ENCODE measurements at regions not wholly inside any gene's neighbourhood (a gene's known extent, or its start where the extent isn't known, plus 50 kb on each side); places are given as distances from the start of the nearest gene placed in this dataset.

GRCh38 chr6:115720900-115721299, 339.8 kb downstream of the FRK start:
- DNase-seq (ENCODE audit: low spot score) = no peak

- no peak for DNase-seq (ENCODE audit: low spot score)
Observed at GRCh38 chr6:115717472-115717871, 343.2 kb downstream of the FRK start.

DNA sequence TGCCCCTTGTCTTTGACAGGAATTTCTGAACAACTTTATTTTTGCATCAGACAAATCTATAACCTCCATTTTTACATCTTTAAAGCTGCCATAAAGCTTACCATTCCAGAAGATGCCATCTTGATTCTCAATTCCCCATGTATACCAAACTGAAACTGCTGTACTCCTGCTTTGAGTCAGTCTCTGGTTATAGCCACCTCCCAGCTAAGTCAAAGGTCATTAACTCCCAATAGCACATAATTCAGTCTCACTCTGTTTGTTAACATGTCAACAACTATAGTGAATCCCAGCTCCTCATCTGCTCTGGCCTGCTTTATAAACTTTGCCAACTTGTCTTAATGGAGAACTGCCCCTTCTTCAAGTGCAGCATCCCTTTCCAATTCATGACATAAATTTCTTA, 343.6 kb downstream of the FRK start:
- no peak for DNase-seq (ENCODE audit: low spot score)

DNA sequence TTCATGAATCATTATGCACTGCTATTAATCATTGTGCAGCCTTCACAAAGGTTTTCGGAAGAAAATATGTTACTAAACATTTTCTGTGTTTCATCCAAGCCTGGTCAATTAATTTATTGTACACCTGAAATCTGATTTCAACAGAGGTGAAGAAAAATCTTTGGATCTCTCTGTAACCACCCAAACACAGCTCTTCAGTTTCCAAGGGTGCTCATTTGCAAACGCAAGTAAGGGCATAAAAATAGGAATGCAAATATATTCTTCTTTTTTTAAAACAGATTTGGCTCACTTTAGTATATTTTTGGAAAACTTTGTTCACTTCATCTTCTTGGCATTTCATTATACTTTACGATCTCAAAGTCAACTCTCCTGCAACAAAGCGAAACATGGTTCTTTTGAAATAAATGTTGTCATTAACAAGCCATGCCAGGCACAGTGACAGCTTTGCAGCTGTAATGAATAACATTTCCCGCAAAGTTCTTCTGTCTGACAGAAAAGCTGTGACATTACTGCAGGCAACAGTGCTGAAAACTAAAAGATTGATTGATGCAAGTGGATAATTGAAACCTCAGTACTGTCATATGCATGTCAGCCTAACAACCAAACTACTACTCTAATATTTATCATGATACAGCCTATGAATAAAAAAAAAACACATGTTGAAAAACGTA, 348.3 kb downstream of the FRK start:
- no peak for DNase-seq (ENCODE audit: low spot score)

DNA sequence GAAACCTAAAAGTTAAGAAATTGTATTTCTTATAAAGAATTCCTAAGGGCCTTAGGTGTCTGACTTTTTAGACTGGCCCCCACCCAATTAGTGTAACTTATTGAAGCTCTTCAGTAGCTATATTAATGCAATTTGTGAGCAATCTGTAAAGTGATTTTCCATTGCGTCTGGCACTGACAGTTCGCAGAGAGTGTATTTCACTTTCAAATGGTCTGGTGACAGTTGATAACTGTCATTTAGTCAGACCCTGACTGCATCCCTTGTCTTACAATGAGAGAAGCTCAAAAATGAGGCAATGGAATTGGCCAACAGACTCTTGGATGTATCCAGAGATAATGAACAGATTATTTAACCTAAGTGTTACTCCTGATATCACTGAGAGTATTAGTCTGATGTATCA, 351.8 kb downstream of the FRK start:
- DNase-seq (ENCODE audit: low spot score) = no peak

DNA sequence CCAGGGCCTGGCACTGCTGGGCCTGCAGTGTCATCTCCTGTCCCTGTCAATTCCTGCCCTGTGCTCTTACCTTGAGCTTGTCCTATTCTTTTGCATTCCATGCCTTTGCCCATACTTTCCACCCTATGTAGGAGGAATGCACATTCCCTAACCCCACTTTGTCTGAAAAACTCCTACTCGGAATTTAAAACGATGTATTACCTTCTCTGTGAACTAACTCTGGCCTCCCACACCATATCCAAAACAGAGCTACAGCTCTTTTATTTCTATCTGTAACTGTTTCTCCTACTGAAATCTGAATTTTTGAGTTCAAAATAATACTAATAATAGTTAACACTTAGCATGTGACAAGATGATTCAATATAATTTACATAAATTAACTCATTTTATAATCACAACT, 353.7 kb downstream of the FRK start:
- no peak for DNase-seq (ENCODE audit: low spot score)

DNA sequence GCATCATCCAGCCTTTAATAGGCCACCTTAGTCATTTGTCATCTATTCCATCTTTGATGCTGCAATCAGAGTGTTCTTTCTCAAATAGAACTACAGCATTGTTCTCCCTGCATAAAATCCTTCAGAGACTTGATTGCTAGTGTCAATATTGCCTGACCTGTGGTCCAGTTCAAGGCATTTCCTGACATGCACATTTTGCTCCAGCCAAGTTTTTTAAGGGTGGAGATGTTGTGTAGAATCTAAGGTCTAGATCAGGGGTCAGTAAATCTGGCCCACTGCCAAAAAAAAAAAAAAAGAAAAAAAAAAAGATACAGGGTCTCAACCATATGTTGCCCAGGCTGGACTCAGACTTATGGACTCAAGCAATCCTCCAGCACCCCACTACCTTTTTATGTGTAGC, 354.4 kb downstream of the FRK start:
- DNase-seq (ENCODE audit: low spot score) = no peak

DNA sequence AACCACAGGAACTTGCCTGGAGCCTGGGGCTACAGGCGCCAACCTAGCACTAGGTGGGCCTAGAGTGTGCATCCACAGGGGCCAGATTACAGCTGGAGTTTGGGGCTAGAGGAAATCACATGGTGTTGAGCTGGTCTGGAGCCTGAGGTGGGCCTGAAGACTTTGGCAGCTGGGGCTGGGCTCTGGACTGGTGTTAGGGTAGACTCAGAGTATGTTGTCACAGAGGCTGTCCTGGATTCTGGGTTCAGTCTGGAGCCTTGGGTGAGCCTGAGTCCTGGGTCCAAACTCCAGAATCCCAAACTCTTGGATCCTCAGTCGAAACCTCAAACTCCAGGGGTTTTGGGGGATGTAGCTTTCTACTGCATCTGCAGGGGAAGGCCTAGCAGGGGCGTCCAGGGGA, 356.7 kb downstream of the FRK start:
- no peak for DNase-seq (ENCODE audit: low spot score)

DNA sequence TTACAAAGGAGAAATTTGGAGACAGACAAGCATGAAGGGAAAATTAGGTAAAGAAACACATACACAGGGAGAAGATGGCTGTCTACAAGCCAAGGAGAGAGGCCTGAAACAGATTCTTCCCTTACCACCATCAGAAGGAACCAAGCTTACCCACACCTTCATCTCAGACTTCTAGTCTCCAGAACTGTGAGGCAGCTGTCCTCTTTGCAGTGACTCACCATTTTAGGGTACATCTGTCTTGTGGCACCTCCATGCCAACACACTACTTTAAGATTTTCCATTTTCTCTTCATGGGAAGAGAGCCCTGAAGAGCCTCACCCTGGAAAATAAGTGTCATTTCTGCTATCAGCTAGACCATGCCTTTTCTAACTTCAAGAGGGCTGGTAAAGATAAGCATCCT, 369.3 kb downstream of the FRK start:
- DNase-seq (ENCODE audit: low spot score) = no peak

DNA sequence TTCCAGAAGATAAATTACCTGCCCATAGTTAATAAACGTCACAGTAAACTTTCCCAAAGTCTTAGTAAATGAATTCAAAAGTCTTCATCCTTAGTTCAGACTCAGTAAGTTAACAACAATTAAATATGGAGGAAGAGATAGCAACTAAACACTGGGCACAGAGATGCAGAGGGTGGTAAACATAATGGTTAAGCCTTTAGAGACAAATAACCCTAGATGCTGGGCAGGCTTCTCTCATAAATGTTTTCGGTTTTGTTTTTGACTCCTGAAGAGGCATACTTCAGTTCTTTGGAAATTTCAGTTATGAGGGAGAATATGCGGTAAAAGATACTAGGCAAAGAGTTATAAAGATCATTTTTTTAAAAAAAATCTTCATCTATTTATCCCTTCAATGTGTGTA, 369.8 kb downstream of the FRK start:
- no peak for DNase-seq (ENCODE audit: low spot score)

DNA sequence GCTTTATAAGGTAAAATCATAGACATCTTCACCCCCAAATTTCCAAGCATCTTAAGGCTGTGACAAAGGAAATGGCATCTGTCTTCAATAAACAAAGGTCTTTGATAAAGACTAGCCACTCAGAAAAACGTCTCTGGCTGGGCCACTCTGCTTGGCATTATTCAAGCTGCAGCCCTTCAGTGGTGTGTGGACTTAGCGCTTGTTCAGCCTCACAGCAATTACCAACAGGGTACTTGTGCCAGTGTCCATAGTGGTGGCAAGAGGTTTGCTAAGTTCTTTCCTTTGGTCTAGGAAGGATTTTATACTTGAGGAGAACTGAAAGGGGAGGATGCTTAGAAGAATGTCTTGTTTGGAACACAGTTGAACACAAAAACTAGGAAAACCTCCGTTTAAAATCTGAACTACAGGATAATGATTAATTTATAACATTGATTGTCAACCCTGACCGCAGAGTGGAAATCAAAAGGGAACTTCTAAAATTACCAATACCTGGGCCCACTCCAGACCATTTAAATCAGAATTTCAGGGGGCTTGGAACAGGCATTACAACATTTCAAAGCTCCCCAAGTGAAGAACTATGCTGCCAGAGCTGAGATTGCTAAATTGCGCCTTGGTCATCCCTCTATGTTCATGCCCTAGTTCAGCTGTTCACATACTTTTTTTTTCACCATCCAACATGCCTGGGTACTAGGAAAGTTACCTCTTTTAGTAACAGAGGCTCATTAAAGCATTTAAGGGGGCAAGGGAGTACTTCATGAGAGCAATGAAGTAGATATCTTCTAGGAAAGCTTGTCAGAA, 378.5 kb downstream of the FRK start:
- DNase-seq (ENCODE audit: low spot score) = no peak

DNA sequence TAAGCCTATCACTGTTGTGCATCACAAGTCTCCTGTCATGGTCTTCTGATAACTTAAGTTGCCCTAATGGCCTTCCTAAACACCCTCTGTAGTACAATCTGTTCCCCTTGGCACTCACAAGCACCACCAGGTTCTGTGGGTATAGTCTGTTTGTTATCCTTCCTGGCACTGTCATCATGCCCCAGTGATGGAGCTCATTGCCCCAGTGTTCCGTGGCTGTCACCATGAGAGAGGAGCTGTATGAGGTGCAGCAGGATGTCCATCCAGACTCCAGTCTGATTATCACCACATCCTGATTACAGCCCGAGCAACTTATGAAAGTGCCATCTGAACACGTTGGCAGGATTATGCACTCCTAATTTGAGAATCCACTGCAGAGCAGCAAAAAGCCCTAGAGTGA, 380.1 kb downstream of the FRK start:
- DNase-seq (ENCODE audit: low spot score) = no peak

GRCh38 chr6:115677198-115677597, 383.5 kb downstream of the FRK start:
- no peak for DNase-seq (ENCODE audit: low spot score)

GRCh38 chr6:115675443-115675842, 385.2 kb downstream of the FRK start:
- no peak for DNase-seq (ENCODE audit: low spot score)

GRCh38 chr6:115668781-115669180, 391.9 kb downstream of the FRK start:
- no peak for DNase-seq (ENCODE audit: low spot score)

DNA sequence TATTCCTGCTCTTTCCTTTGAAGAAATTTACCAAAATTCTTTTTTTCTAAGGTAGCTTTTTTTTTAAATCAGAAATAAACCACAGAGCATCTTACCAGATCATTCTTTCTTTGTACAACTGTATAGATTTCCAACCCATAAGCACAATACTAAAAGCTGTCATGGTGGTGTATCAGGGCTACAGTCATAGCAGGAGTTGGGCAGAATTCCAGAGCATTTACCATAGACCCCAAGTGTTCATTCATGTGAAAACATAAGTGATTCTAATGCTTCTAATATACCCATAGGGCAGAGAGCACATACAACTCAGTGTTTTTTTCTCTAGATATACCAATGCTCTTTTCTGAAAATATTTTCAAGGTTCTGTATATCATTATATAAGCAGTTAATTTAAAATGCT, 392.5 kb downstream of the FRK start:
- DNase-seq (ENCODE audit: low spot score) = no peak

GRCh38 chr6:115667478-115668026, 393.1 kb downstream of the FRK start:
- DNase-seq (ENCODE audit: low spot score) = no peak

- DNase-seq (ENCODE audit: low spot score) = no peak
Observed at GRCh38 chr6:115666997-115667396, 393.7 kb downstream of the FRK start.

- DNase-seq (ENCODE audit: low spot score) = no peak
Observed at GRCh38 chr6:115665310-115665709, 395.4 kb downstream of the FRK start.

DNA sequence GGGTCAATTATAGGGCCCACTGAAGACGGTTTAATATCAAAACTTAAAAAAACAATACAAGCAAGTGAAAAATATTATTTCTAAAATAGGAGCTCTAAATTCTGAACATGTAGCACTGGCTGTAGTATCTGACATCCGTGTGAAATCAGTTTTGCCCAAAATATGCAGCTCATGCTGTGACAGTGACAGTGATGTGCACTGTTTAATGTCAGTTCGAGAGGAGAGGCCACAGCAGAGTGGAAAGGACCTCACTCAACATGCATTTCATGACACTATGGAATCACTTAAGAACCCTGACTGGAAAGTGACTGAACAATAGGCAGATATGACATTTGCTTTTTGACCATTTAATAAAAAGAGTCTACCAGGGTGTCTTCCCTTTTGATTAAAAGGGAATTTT, 397.0 kb downstream of the FRK start:
- no peak for DNase-seq (ENCODE audit: low spot score)

GRCh38 chr6:115643762-115644161, 416.9 kb downstream of the FRK start:
- DNase-seq (ENCODE audit: low spot score) = no peak

DNA sequence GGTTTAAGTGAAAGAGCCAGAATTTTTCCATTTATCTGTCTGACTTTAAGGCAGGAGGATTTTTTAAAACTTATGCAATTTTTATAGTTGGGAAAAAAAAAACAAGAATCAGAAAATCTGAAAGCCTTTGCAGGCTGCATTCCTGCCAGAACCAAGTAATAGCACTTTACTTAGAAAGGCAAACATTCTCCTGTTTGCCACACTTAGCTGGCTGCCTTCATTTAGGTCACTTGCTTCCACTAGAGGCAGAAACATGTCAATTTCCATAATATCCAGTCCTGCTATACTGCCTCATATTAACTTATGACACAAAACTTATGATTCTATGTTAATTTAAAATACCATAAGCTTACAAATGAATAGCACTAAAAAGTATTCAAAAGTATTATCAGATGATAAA, 425.8 kb downstream of the FRK start:
- no peak for DNase-seq (ENCODE audit: low spot score)

- no peak for DNase-seq (ENCODE audit: low spot score)
Observed at GRCh38 chr6:115634131-115634530, 426.6 kb downstream of the FRK start.

All from ureter (tissue), 1 donor.